ENCODE measurements at regions not wholly inside any gene's neighbourhood (a gene's known extent, or its start where the extent isn't known, plus 50 kb on each side); places are given as distances from the start of the nearest gene placed in this dataset.
"Not testable (repeated sequence)": the region's sequence is repeated elsewhere in the genome, so short reads cannot be mapped to it uniquely, and the experiment has no call there.

- H3K9me3 ChIP-seq (ENCODE audit: low read length); H3K4me1 ChIP-seq (ENCODE audit: insufficient read depth, low read length); FAIRE-seq; CTCF ChIA-PET (ENCODE audit: low intra/inter-chr PET ratio, low total read pairs); H3K4me3 ChIP-seq (replicated peaks in 1 of 3; ENCODE audit: insufficient read depth in 1 of 3, low read depth in 2 of 3, low read length in 3 of 3); POLR2A ChIA-PET; BruUV-seq (replicated peaks); H4K20me1 ChIP-seq (ENCODE audit: insufficient read depth, low read length); H3K27me3 ChIP-seq (ENCODE audit: control insufficient read depth in 1 of 2, insufficient read depth in 2 of 2, low read length in 2 of 2); H3K4me2 ChIP-seq (ENCODE audit: low read depth, low read length); H3K27ac ChIP-seq (ENCODE audit: extremely low read length, insufficient read depth, low read length); intact Hi-C loops (cut with micrococcal nuclease; ENCODE audit: unreplicated experiment); H2AFZ ChIP-seq (ENCODE audit: low read length); DNase-seq (ENCODE audit: low spot score); H3K9ac ChIP-seq (ENCODE audit: insufficient read depth, low read depth, low read length); H3K36me3 ChIP-seq (replicated peaks in 1 of 2; ENCODE audit: control insufficient read depth in 1 of 2, insufficient read depth in 2 of 2, low read length in 2 of 2); ATAC-seq; in situ Hi-C loops (cut with HindIII; ENCODE audit: extremely low pct_ligation_motif_present, low pct_unique_long_range_greater_than_20kb); H3K79me2 ChIP-seq (ENCODE audit: insufficient read depth, low read length): not testable (repeated sequence)
- 32% methylated on average over 8 of the region's 8 CpGs for WGBS (ENCODE audit: low lambda C conversion rate)
- TF ChIP-seq RAD51 (IDR thresholded peaks at IDR 0.05; ENCODE audit: borderline replicate concordance), result peak; percentile 70
These were observed 339.1 kb downstream of the KLF13 start for GRCh38 chr15:31665732-31666131.

DNA sequence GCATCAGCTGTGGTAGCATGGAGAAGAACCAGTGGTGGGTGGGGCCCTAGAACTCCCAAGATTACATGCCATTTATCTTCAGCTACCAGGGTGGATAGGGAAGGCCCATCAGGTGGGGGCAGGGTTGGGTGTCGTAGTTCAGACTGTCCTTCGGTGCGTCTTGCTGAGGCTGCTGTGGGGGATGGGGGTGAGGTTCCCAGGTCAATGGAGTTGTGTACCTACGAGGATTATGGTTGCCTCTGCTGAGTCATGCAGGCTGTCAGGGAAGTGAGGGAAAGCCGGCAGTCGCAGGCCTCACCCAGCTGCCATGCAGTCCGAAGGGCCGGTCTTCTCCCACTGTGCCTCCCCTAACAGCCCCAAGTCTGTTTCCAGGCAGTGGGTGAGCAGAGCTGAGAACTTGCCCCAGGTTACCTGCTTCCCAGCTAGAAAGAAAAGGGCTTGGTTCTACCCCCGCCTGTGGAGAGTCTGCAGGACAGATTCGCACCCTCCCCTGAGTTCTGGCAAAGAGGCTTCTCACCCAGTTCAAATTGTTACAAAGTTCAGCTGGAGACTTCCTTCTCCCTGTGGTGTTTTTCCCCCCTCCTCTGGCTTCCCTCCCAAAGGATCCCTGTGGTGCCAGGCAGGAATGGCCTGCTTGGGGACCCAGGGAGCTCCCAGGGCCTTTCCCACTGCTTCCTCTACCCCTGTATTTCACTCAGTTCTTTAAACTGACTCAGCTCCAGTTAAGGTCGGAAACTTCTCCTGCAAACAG is 342.7 kb downstream of the KLF13 start:
- 100% methylated on average over 1 of the region's 11 CpGs for WGBS (ENCODE audit: low lambda C conversion rate)
- H3K4me1 ChIP-seq (ENCODE audit: insufficient read depth, low read length); H3K79me2 ChIP-seq (ENCODE audit: insufficient read depth, low read length); H3K9ac ChIP-seq (ENCODE audit: insufficient read depth, low read depth, low read length); H3K27ac ChIP-seq (ENCODE audit: extremely low read length, insufficient read depth, low read length); H3K27me3 ChIP-seq (ENCODE audit: control insufficient read depth in 1 of 2, insufficient read depth in 2 of 2, low read length in 2 of 2); H3K36me3 ChIP-seq (replicated peaks in 1 of 2; ENCODE audit: control insufficient read depth in 1 of 2, insufficient read depth in 2 of 2, low read length in 2 of 2); in situ Hi-C loops (cut with HindIII; ENCODE audit: extremely low pct_ligation_motif_present, low pct_unique_long_range_greater_than_20kb); POLR2A ChIA-PET; intact Hi-C loops (cut with micrococcal nuclease; ENCODE audit: unreplicated experiment); BruUV-seq (replicated peaks); CTCF ChIA-PET (ENCODE audit: low intra/inter-chr PET ratio, low total read pairs); H2AFZ ChIP-seq (ENCODE audit: low read length); H4K20me1 ChIP-seq (ENCODE audit: insufficient read depth, low read length); H3K9me3 ChIP-seq (ENCODE audit: low read length); DNase-seq (ENCODE audit: low spot score); FAIRE-seq: not testable (repeated sequence)
- TF ChIP-seq ZFY (CRISPR knock-in tag; IDR thresholded peaks at IDR 0.05), result 0 out of 2 replicates have a peak, but pooled peaks have one; percentile 19
- Histone ChIP-seq H3K4me3 (replicated peaks in 1 of 3; ENCODE audit: insufficient read depth in 1 of 3, low read depth in 2 of 3, low read length in 3 of 3) (peak overlapping the region in 1 of 3 experiments; percentile 28; a peak in 1 of 6 replicates), H3K4me2 (ENCODE audit: low read depth, low read length) (peak overlapping the region; percentile 12; the same call in 1 of the 2 replicates)
- ATAC-seq, result peak; percentile 46

DNA sequence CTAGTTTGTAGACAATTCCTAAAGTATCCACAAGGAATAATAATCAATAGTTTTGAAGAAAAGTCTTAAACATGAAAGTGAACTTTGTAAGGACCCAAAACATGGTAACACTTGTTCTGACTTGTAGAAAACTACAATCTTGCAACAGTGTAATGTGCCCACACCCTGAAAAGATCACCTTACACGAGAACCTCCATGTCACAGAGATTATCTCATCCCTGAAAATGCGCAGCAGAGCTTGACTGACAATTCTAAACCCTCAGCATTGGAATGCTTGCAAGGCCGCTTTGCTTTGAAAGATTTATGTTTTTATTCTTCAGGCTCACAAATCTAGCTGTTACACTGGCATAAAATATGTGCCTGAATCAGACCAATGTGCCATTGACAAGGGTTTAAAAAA is 346.6 kb downstream of the KLF13 start:
- intact Hi-C loops (cut with micrococcal nuclease; ENCODE audit: unreplicated experiment); in situ Hi-C loops (cut with HindIII; ENCODE audit: extremely low pct_ligation_motif_present, low pct_unique_long_range_greater_than_20kb); ATAC-seq; H3K36me3 ChIP-seq (replicated peaks in 1 of 2; ENCODE audit: control insufficient read depth in 1 of 2, insufficient read depth in 2 of 2, low read length in 2 of 2); H3K27me3 ChIP-seq (ENCODE audit: control insufficient read depth in 1 of 2, insufficient read depth in 2 of 2, low read length in 2 of 2); H3K9me3 ChIP-seq (ENCODE audit: low read length); H3K9ac ChIP-seq (ENCODE audit: insufficient read depth, low read depth, low read length); DNase-seq (ENCODE audit: low spot score); H3K4me3 ChIP-seq (replicated peaks in 1 of 3; ENCODE audit: insufficient read depth in 1 of 3, low read depth in 2 of 3, low read length in 3 of 3); FAIRE-seq; H3K4me1 ChIP-seq (ENCODE audit: insufficient read depth, low read length); H4K20me1 ChIP-seq (ENCODE audit: insufficient read depth, low read length); H3K27ac ChIP-seq (ENCODE audit: extremely low read length, insufficient read depth, low read length); BruUV-seq (replicated peaks); H3K4me2 ChIP-seq (ENCODE audit: low read depth, low read length); CTCF ChIA-PET (ENCODE audit: low intra/inter-chr PET ratio, low total read pairs); POLR2A ChIA-PET; H3K79me2 ChIP-seq (ENCODE audit: insufficient read depth, low read length); H2AFZ ChIP-seq (ENCODE audit: low read length): not testable (repeated sequence)
- 13% methylated on average over 3 of the region's 3 CpGs for WGBS (ENCODE audit: low lambda C conversion rate)

- intact Hi-C loops (cut with micrococcal nuclease; ENCODE audit: unreplicated experiment); POLR2A ChIA-PET; CTCF ChIA-PET (ENCODE audit: low intra/inter-chr PET ratio, low total read pairs); H3K27ac ChIP-seq (ENCODE audit: extremely low read length, insufficient read depth, low read length); H4K20me1 ChIP-seq (ENCODE audit: insufficient read depth, low read length); H3K27me3 ChIP-seq (ENCODE audit: control insufficient read depth in 1 of 2, insufficient read depth in 2 of 2, low read length in 2 of 2); H3K9ac ChIP-seq (ENCODE audit: insufficient read depth, low read depth, low read length); H3K79me2 ChIP-seq (ENCODE audit: insufficient read depth, low read length); ATAC-seq; H3K4me3 ChIP-seq (replicated peaks in 1 of 3; ENCODE audit: insufficient read depth in 1 of 3, low read depth in 2 of 3, low read length in 3 of 3); BruUV-seq (replicated peaks); H3K4me2 ChIP-seq (ENCODE audit: low read depth, low read length); H3K4me1 ChIP-seq (ENCODE audit: insufficient read depth, low read length); H3K36me3 ChIP-seq (replicated peaks in 1 of 2; ENCODE audit: control insufficient read depth in 1 of 2, insufficient read depth in 2 of 2, low read length in 2 of 2); in situ Hi-C loops (cut with HindIII; ENCODE audit: extremely low pct_ligation_motif_present, low pct_unique_long_range_greater_than_20kb); H3K9me3 ChIP-seq (ENCODE audit: low read length); FAIRE-seq; DNase-seq (ENCODE audit: low spot score); H2AFZ ChIP-seq (ENCODE audit: low read length): not testable (repeated sequence)
- WGBS (ENCODE audit: low lambda C conversion rate), result 2% methylated on average over 1 of the region's 1 CpG
These were observed 348.6 kb upstream of the CHRNA7 start for GRCh38 chr15:31681529-31682259.

Data from HepG2 (cell line).